Activated CD4-positive, CD25-positive, alpha-beta regulatory T cell treated with anti-CD3 and anti-CD28 coated beads, Interleukin-2, amount 50 U/mL, for 72 hours (primary cell): ENCODE measurements at regions not wholly inside any gene's neighbourhood (a gene's known extent, or its start where the extent isn't known, plus 50 kb on each side); places are given as distances from the start of the nearest gene placed in this dataset.
A peak's percentile ranks its signal among the peaks of the same experiment; 100 is the strongest.

Source experiments
- DNase-seq: peaks from one replicate; pipeline ENCODE4 v3.0.0; 2021

DNA sequence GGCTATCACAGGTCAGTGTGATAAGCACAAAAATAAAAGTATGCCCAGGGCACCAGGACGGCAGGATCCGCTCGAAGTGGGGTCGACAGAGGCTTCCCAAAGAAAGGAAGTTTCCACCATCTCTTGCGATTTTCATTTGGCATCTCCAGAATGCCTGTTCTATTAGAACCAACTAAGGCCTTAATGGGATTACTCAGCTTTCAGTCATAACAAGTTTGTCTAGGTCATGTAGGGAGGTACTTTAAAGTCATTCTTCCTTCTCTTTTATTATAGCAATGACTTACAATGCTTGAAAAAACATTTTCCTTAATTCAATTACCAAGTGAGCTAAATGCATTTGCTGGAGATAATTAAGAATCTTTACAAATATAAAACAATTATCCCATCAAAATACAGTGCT is 83.6 kb upstream of the DIO3 start:
- DNase-seq = no peak

DNA sequence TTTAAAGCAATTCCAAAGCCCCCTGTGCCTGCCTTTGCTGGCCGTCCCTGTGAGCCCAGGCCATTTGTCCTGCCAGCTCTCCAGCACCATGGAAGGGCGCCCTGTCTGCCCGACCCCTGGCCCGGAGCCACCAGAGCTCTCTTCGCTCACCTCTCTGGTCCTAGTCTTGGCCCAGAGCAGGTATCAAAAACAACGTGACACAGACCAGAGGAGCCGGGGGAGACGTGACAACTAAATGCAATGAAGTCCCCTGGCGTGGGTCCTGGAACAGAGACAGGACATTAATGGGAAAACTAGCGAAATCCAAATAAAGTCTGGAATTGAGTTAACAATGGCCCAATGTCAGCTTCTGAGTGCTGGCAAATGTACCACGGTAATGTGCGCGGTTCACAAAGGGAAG is 83.2 kb upstream of the DIO3 start:
- peak; percentile 3 for DNase-seq

DNA sequence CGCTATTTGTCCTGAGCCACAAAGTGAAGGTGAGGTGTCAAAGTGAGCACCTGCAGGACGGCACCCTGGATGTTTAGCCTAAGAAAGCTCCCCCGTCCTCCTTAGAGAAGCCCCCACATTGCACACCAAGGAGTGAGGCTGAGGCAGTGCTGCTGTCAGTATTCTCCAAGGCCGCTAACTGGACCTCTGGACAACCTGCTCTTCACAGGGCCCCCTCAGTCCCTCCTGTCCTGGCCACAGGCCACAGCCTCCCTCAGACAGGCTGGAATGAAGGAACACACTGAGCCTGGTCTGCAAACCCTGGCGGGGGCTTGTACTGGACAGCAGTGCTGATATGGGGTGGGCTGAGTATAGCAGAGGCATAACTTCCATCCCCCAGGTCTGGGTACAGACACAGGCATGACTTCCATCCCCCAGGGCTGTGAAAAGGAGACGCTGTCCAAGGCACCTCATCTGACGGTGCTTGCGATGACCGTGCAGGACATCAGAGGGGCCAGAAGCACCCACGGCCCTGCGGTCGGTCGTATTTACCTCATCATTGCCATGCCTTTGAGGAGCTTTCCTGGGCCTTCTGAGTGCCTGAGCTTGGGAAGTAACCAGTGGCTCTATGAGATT is 82.4 kb upstream of the DIO3 start:
- DNase-seq = peak; percentile 20

DNA sequence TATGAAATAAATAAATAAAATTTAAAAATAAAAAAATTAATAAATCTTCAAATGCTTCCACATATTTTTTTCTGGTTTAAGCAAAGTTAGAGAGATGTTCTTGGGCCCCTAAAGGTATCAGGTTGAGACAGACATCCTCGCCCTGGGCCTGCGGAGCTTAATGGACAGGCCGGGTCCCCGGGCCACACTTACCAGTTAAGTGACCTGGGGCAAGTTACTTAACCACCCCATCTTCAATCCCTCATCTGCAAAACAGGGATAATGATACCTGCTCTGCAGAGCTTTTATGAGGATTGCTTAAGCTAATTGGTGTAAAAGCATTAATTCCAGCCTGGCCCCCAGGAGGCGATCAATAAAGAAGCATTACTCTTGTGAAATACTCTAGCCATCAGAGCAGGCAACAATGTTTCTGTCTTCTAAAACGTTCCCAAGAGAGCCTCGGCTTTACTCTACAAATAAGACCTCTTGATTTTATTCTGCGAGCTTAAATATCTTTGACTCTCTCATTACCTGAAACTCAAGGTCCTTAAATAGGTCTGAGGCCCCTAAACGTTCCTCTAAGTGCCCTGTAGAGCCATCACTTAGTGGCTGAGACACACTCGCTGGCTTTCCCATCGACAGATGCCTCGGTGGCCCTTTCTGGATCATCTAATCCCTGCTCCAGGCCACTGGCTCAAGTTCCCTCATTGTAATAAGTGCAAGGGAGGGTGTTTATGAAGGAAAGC is 81.1 kb upstream of the DIO3 start:
- no peak for DNase-seq

DNA sequence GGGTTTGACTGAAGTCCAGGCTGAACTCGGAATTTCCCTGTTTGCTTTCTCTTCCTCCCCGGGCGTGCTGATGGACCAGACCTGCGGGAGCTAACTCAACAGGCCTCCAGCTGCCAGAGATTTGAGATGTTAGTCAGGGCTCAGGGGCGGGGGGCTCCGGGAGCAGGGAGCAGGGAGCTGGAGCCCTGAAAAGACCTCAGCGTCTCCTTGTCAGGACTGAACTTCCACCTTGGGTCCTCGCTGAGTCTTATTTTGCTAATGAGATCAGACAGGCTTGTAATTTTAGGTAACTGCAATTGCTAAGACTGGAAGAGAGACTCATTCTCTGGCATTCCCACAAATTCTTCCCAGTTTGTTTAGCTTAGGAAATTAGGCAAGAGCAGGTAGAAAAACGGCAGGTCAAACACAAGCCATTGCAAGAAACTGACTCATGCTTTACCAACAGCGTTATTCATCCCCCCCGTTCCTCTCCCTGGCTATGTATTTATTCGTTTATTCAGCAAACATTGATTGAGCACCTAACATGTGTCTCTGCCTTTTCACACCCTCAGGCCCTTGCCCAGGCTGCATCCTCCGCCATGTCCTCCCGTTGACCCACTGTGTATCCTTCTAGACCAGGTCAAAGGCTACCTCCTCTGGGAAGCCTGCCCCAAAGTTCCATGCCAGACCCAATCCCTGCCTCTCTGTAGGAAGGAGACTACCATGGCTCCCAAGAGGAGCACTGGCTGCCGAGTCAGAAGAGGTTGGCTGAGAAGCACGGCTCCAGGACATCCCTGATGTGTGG is 80.4 kb upstream of the DIO3 start:
- peak; percentile 13 for DNase-seq

DNA sequence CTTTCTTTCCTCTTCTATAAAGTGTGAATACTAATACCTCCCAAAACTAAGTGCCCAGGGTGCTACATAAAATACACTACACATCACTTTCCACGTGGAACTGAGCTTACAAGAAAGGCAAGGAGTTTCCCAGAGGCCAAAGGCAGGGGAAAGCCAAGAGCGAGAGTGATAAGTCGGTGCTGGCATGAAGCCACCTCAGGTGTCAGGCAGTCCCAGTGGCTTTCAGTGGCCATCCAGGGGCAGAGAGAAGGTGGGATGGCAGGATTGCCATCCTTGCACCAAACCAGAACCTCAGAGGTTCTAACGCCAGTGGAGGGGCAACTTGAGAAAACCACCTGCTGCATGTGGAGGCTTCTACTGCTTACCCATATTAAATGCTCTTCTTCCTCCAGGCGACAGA is 79.7 kb upstream of the DIO3 start:
- peak; percentile 21 for DNase-seq

DNA sequence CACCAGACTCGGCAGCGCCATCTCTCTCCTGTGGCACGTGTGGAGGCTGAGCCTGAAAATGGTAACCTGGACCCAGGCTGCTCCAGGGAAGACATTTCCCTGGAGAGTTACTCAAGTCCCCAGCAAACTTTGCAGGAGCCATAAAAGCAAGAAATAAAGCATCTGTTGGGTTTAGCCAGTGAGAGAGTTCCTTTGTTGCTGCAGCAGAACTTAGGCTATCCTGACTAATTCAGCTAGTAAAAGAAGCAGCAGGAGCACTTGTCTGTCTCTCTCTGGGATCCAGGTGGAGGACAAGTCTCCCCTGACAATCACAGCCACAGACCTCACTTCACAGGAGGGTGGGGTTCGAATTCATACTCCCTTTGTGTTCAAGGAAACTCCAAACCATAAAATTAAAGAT is 79.2 kb upstream of the DIO3 start:
- peak; percentile 5 for DNase-seq

DNA sequence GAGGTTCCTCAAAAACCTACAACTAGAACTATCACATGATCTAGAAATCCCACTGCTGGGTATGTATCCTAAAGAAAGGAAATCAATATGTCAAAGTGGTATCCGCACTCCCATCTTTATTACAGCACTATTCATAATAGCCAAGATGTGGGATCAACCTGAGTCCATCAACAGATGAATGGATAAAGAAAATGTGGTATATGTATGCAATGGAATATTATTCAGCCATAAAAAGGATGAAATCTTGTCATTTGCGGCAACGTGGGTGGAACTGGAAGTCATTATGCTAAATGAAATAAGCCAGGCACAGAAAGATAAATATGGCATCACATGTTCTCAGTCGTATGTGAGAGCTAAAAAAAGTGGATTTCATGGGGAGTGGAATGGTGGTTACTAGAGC is 77.5 kb upstream of the DIO3 start:
- DNase-seq = no peak

DNA sequence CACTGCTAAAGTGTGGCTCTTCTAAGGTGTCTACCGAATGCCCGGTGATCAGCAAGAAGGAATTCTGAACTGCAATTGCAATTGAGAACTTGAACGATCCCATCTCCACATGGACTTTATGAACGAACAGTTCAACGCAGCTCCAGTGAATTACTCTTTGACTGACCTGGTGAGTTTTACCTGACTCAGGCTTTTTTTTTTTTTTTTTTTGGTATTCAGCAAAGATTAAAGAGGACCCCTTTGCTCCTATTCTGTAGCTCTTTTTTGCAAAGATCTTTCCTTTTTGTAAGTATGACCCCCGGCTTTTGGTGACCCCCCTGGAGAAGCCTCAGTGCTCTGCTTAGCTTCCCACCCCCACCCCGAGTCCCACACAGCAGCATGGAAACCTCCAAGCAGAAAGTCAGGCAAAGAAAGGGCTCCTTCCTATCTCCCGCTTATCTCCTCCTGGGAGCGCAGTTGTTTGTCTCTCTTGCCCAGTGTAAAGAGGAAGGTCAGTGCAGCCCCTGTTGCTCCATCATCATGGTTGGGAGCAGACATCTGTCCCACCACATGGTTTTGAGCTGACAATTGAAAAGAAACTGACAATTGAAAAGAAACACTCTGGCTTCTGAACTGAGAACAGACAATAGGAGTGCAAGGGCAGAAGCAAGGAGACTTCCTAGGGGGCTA is 72.1 kb upstream of the DIO3 start:
- DNase-seq = peak; percentile 5

DNA sequence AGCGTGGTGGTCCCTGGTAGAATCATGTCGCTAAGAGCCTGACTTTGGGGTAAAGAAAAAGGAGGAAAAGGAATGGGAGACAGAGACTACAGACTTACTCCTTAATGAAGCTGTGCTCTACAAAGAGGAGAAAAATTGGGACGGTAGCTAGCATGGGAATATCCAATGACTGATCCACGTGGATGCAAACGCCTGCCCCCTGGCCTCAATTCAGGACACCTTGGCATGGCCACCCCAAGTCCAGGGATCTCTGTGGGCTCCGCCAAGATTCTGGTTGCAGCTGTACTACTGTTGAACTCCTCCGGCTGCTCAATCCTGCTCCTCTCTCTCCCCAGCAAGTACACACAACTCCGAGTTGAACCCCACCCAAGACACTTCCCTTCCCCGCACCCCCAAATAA is 70.5 kb upstream of the DIO3 start:
- no peak for DNase-seq

DNA sequence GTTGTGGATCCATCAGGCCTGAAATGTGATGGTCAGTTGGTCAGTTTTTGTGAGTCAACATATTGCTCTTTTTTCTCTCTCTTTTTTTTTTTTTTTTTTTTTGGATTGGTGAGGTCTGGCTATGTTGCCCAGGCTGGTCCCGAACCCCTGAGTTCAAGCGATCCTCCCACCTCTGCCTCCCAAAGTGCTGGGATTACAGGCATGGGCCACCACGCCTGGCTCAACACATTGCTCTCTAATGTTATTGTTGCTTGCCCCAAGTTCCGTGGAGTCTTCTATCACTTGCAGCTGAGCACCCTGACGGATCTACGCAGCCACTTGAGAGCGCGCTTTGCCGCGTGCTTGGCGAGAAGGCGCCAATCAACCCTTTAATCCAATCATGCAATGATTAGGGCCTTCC is 69.5 kb upstream of the DIO3 start:
- peak; percentile 6 for DNase-seq

DNA sequence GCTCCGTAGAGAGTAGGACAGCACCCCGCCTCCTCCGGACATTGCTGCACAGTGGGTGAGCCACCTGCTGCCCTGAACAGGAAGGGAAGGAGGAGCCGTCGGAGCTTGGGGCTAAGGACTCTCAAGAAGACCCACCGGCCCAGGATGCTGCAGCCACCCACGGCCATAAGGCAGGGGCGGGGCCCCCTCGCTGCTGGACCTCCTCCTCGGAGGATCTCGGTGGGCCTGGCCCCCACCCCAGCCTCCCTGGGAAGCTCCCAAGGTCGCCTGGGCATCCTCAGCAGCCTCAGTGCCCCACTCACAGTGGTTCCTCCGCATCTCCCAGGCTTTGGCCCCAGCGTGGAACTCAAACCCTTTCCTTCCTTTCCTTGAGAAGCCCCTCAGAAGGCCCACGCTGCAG is 68.6 kb upstream of the DIO3 start:
- peak; percentile 17 for DNase-seq

DNA sequence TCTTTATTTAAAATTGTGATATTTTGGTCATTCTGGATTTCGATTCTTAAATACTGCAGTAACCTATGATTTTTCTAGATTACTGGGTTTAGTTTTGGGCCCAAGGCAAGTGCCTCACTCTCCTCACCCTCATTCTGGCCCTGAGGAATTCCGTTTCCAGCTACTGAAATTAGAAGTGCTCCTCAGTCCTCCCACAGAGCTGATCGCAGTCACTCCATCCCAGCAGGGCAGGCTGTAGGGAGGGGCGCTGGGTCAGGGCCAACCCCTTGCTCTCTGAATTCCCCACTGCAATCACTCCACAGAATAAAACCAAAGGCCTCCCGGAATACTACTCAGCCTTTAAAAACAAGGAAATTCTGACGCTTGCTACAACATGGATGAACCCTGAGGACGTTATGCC is 66.5 kb upstream of the DIO3 start:
- DNase-seq = no peak

DNA sequence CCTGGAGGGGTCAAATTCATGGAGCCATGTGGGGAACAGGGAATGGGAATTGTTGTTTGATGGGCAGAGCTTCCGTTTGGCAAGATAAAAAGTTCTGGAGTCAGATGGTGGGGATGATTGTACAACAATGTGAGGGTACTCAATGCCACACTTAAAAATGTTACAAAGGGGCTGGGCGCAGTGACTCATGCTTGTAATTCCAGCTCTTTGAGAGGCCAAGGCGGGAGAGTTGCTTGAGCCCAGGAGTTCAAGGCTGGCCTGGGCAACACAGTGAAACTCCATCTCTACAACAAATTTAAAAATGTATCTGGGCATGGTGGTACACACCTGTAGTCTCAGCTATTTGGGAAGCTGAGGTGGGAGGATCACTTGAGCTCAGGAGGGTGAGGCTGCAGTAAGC is 66.0 kb upstream of the DIO3 start:
- DNase-seq = peak; percentile 11

DNA sequence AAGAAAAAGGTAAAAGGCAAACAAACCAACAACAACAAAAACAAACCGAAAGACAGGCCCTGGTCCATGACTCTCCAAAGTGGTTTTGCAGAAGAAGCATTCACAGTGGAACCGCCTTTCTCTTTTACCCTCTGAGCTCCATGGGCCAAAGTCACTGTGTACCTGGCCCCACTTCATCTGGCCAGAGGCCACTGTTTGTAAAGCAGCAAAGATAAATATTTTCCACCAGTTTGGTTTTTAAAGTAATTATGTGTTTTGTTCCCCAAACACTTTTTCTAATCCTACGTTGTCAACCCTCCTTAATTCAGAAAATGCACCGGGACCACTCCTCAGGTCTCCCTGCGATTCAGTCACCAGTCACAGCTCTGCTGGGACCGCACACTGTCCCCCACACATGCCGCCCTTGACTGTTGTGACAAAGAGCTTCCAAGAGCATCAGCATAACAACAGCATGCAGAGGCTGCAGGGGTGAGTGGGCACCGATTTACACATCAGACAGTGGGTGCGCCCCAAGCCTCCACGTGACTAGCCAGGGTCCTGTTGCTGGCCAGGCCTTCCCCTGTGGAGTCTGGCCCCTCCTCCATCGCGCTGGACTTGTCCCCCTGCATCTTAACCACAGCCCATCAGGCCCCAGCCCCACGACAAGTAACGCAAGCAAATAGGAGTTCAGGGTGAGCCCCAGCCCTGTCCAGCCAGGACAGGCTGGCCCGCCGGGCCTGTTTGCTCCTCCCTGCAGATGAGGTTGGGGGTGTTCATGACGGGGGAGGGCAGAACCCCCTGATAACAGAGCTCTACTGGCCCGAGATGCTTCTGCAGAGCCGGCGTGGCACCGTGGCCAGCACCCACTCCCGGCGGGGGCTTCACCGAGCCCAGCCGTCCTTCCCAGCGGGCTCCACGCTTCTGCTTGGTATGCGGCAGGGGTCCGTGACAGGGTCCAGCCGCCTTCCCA is 65.2 kb upstream of the DIO3 start:
- peak; percentile 14 for DNase-seq

DNA sequence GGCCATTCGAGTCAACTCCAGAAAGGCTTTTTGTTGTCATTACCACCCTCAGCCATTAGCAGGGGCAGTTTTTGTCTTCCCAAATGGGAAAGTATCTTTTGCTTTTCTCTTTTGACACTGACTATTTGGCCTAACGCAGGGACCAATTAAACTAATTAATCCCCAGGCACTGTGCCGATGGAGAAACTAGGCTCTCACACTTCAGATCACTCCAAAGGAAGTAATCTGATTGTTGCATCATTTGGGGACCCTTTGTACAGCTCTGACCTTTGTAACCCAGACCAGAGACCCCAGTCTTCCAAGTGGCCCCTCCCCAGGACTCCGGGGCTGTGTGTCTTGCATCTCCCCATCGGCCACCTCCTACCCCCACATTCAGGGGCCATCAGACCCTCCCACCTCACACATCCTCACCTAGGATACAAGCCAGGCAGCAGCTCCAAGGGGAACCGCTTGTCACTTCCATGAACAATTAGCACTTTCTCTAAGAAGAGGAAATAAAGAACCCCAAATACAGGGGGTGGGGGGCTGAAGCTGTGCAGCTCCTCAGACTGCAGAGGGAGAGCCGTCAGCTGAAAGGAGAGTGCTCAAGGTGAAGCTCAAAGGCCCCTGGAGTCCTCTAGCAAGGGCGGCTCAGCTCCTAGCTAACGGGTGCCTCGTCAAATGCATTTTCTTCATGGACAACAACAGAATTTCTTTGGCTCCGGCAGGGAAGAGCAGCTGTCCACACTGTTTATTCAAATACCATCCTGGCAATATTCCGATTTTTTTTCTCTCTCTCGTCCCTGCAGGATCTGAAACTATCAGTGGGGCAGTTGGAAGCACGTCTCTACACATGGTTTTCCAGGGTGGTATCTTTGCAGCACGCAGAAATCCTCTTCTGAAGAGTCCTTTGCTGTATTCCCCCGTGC is 64.3 kb upstream of the DIO3 start:
- DNase-seq = peak; percentile 23

DNA sequence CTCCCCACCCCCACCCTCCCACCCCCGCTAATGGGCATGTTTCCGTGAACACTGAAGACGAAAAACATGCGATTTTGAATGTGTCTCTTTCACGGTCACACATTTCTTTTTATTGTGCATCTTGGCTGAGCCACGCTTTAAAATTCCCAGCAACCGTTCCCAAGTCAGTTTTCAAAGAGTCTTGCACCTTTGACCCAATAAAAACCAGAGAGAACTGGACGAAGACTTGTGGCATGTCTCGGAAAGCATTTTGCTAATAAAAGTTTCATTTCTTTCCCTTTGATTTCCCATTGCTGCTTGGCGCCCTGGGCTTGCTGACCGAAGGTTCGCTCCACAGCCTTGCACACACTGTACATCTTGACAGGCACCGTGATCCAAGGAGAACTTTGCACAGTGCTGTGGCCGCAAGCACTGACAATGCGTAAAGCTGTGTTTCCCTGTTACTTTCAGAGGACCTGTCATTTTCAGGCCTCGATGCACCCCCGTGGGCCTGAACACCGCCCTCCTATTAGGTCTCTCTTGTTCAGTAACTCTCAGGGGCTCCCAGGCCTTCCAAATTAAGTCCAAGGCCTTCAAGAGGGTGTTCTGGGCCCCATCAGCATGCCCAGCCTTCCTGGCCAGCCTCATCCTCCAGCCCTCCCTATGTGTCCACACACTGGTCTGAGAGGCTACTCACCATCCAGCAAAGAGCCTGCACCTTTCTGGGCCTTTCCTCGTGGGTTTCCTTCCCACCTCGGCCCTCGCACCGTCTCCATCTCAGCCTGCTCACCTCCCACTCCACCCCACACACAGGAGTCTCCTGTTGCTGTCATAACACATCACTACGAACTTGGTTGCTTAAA is 63.4 kb upstream of the DIO3 start:
- DNase-seq = peak; percentile 3

DNA sequence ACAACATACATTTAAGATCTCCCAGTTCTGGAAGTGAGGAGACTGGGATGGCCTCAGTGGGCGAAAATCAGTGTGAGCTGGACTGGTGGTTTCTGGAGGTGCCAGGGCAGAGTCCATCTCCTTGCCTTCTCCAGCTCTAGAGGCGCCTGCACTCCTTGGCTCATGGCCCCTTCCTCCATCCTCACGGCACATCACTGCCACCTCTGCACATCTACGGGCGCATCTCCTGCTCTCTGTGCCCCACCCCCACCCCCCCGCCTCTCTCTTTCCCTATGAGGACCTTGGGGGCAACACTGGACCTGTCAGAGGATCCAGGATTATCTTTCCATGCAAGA is 62.8 kb upstream of the DIO3 start:
- DNase-seq = peak; percentile 3

DNA sequence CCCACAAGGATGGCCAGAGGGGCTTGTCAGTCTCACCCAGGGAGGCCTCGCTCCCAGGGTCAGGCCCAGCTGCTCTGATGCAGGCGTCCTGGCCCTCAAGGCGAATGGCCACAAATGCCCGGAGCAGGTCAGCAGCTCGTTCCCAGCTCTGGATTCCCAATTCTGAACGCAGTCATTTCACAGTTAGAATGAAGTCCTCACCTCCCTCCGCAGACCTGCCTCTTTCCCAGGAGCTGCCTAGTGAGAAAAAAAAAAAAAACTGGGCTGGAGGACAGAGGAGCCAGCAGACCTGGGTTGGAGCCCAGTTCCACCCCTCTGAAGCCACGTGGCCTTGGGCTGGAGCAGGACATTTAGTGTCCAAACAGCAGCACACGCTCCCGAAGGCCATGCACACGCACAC is 62.2 kb upstream of the DIO3 start:
- DNase-seq = no peak

DNA sequence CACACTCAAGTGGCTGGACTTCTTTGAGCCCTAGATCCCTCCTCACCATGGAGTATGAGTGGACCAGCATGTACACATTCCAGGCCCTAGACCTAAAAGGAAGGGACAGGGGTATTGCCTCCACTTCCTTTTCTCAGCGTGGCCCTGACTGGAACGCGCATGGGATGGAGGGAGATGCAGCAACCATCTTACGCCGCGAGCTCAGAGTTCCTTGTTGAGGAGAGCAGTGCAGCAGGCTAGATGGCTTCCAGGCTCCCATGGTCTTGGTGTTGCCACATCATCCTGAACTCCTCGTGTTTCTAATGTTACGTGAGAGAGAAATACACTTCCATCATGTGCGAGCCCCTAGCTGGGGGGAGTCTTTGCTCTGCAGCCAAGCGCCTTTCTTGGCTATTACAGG is 61.8 kb upstream of the DIO3 start:
- peak; percentile 15 for DNase-seq

DNA sequence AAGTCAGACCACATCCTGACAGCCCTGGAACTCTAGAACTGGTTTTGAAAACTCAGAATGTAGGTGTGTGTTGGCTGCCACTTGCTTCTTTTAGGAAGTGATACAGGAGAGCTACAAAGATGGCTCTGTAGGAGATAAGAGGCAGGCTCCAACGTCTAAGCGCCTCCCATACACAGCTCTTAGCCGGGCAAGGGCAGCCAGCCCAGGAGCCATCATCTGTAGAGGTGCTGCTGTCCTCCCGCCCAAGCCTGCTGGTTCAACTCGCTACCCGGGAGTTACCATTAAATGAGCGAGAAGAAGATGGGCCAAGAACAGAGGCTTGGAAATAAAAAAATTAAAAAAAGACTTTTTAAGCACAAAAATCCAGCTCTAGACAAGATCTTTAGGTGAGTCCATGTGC is 61.2 kb upstream of the DIO3 start:
- DNase-seq = no peak
